ENCODE measurements at regions not wholly inside any gene's neighbourhood (a gene's known extent, or its start where the extent isn't known, plus 50 kb on each side); places are given as distances from the start of the nearest gene placed in this dataset.
"Not testable (repeated sequence)": the region's sequence is repeated elsewhere in the genome, so short reads cannot be mapped to it uniquely, and the experiment has no call there.

GRCh38 chr6:23713211-23713610 lies 412.8 kb upstream of the NRSN1 start:
- DNase-seq, result no peak

- DNase-seq, result no peak
These were observed 397.3 kb upstream of the NRSN1 start for GRCh38 chr6:23728707-23729106.

- no peak for DNase-seq
These were observed 394.4 kb upstream of the NRSN1 start for GRCh38 chr6:23731609-23732008.

GRCh38 chr6:23732521-23732920 lies 393.5 kb upstream of the NRSN1 start:
- no peak for DNase-seq

- DNase-seq, result no peak
These were observed 390.9 kb upstream of the NRSN1 start for GRCh38 chr6:23735151-23735550.

GRCh38 chr6:23736577-23736976 lies 389.4 kb upstream of the NRSN1 start:
- DNase-seq, result no peak

- no peak for DNase-seq
These were observed 378.8 kb upstream of the NRSN1 start for GRCh38 chr6:23747239-23747638.

- no peak for DNase-seq
These were observed 373.6 kb upstream of the NRSN1 start for GRCh38 chr6:23752414-23752813.

- DNase-seq, result no peak
These were observed 371.8 kb upstream of the NRSN1 start for GRCh38 chr6:23754197-23754596.

- DNase-seq, result no peak
These were observed 350.9 kb upstream of the NRSN1 start for GRCh38 chr6:23775127-23775526.

GRCh38 chr6:23783901-23784300 lies 342.1 kb upstream of the NRSN1 start:
- DNase-seq, result no peak

- no peak for DNase-seq
These were observed 341.6 kb upstream of the NRSN1 start for GRCh38 chr6:23784301-23784919.

- DNase-seq, result no peak
These were observed 335.3 kb upstream of the NRSN1 start for GRCh38 chr6:23790756-23791155.

GRCh38 chr6:23797041-23797440 lies 329.0 kb upstream of the NRSN1 start:
- no peak for DNase-seq

GRCh38 chr6:23804289-23804688 lies 321.7 kb upstream of the NRSN1 start:
- not testable (repeated sequence) for DNase-seq

GRCh38 chr6:23821141-23821540 lies 304.9 kb upstream of the NRSN1 start:
- DNase-seq, result not testable (repeated sequence)

GRCh38 chr6:23823421-23823820 lies 302.6 kb upstream of the NRSN1 start:
- no peak for DNase-seq

- no peak for DNase-seq
These were observed 299.4 kb upstream of the NRSN1 start for GRCh38 chr6:23826572-23826971.

- no peak for DNase-seq
These were observed 297.2 kb upstream of the NRSN1 start for GRCh38 chr6:23828861-23829260.

- DNase-seq, result no peak
These were observed 284.9 kb upstream of the NRSN1 start for GRCh38 chr6:23841116-23841515.

GRCh38 chr6:23842760-23843159 lies 283.3 kb upstream of the NRSN1 start:
- no peak for DNase-seq

GRCh38 chr6:23851522-23851921 lies 274.5 kb upstream of the NRSN1 start:
- no peak for DNase-seq

- DNase-seq, result not testable (repeated sequence)
These were observed 272.4 kb upstream of the NRSN1 start for GRCh38 chr6:23853566-23854133.

GRCh38 chr6:23854154-23854553 lies 271.9 kb upstream of the NRSN1 start:
- not testable (repeated sequence) for DNase-seq

GRCh38 chr6:23855497-23856116 lies 270.4 kb upstream of the NRSN1 start:
- no peak for DNase-seq

Data from SHP77 treated with DMSO at 0.1 percent for 48 hours (cell line).